Skin of body (tissue), 1 donor: ENCODE measurements at regions not wholly inside any gene's neighbourhood (a gene's known extent, or its start where the extent isn't known, plus 50 kb on each side); places are given as distances from the start of the nearest gene placed in this dataset.
"Not testable (repeated sequence)": the region's sequence is repeated elsewhere in the genome, so short reads cannot be mapped to it uniquely, and the experiment has no call there.

Experiments
- DNase-seq: peaks from one replicate; lab custom pipeline; 2025; lab: John Stamatoyannopoulos, UW

- no peak for DNase-seq
Observed at GRCh38 chr21:24561291-24561690, 1046.0 kb downstream of the MRPL39 start.

DNA sequence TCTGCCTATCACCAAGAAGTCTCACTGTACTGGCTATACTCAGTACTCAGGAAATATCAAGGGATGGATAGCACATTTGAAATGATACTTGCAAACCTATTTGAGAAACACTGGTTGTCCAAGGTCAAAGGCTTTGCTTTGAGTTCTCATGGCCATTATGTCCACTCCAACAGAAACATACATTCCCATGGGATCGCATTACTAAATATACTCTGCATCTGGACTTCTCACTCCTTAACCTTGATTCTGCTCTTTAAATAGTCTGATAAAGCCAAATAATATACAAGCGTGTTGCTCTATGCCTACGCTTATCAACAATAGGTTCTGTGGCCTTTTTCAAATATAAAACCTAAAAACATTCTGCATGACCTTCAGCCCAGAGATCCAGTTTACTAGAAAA is 1054.8 kb downstream of the MRPL39 start:
- DNase-seq, result no peak

GRCh38 chr21:24545807-24546361 is 1061.4 kb downstream of the MRPL39 start:
- no peak for DNase-seq

DNA sequence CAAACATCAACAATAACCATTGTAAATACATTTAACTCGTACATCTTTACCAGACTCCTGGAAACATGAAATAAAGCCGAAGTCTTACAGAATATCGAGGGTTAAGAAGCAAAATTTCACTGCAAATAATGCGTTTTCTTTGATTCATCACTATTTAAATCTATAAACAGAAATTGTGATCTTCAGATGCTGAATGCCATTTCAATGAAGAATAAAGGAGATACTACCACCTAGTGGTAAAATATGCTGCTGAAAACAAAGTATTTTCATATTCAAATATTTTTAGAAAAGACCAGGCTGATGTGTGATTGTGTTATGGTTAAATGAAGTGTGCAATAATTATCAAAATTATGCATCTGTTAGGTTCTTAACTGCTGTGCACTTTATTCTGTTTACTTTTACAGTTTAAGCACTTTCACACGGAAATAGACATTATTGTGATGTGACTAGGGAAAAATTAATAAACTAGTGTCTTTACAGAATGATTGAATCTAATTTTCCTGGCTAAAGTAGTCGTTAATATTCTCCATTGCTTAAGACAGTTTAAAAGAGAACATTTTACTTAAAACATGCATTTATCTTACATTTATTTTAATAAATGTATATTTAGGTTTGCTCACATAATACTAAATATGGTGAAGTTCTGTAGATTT is 1093.1 kb downstream of the MRPL39 start:
- peak; percentile 0 for DNase-seq

DNA sequence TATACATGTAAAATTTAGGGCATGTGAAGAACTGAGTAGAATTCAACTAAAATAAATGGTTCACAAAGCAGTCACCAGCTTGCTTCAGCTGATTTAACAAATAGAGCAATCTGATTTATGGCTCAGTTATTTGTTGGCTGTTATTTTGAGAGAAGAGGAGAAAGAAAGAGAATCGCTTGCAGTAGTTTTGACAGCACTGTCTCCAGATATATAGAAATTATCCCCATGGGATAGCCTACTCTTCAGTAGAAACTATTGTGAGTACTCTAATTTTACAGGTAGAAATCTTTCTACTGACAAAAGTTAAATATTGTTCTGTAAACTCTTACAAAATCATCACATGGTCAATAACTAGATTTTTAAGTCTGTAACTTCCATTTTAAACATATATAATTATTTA is 1098.2 kb downstream of the MRPL39 start:
- no peak for DNase-seq

DNA sequence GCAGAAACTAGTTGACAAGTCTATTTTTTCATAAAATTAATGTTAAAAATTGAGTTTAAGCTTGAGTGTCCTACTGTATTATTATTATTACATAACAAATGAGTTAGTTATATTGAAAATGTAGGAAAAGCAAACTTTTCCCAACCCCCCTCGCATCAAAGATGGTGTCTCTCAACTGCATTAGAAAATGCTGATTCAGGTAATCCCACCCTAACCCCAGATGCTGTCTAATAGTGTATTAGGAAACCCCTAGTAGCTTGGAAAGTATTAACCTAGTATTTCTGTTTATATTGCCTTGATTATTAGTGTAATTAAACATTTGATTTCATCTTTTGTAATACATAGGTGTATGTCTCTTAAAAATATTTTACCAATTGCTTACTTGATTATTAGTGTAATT is 1120.3 kb downstream of the MRPL39 start:
- no peak for DNase-seq

GRCh38 chr21:24483361-24483760 is 1123.9 kb downstream of the MRPL39 start:
- DNase-seq, result not testable (repeated sequence)

- DNase-seq, result no peak
Observed at GRCh38 chr21:24470852-24471251, 1136.4 kb downstream of the MRPL39 start.

GRCh38 chr21:24456358-24456757 is 1150.9 kb downstream of the MRPL39 start:
- no peak for DNase-seq

DNA sequence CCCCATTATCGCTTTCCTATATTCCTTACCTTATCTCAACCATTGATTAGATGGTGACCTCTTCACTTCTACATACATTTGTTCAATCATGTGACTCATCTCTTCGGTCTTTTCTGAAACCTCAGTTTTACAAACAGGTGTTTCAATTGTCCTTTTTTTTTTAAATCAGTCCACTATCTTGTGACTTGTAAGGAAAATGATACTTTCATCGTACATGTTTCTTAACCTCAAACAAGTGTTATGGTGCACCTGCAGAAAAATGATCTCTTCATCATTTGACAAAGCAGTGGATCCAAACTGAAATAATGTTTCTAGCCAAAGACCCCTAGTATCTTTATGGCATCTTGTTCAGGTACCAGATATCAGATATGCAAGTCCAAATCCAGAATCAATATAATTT is 1157.2 kb downstream of the MRPL39 start:
- no peak for DNase-seq

GRCh38 chr21:24445517-24445916 is 1161.8 kb downstream of the MRPL39 start:
- no peak for DNase-seq

DNA sequence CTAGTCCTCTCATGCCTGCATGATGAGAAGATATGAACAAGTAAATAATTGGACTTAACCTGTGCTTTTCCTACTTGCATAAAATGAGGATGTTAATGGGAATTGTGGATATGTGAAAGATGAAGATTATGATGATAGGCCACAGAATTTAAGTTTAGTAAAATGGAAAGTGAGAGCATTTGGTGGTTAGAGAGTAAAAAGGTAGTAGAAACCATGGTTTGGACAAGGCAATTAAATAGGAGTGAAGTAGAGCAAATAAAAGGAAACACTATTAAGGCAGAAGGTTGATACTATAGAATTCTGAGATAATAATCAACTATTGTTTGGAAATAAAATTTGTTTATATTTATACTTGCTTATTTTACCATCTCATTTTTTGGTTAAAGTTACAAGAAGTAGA is 1162.5 kb downstream of the MRPL39 start:
- no peak for DNase-seq

- no peak for DNase-seq
Observed at GRCh38 chr21:24436236-24436635, 1171.0 kb downstream of the MRPL39 start.

- DNase-seq, result no peak
Observed at GRCh38 chr21:24428591-24429199, 1178.6 kb downstream of the MRPL39 start.

GRCh38 chr21:24424776-24425175 is 1182.5 kb downstream of the MRPL39 start:
- no peak for DNase-seq

DNA sequence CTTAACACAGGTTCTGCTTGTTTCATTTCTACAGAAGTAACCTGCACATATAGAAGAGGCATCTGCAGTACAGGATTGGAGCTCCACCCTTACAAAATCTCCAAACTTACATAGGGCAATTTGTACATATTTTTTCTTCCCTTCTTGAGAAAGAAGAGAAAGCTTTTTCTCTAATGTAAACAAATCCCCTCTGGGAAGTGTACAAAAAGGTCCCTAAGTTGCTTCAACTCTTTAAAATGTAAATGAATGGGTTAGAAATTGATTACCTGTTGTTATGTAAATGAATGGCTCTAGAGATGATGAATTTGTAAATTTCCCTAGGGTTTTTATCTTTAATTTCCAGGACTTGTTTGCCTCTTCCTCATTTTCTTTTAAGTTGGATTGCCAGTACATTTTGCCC is 1183.7 kb downstream of the MRPL39 start:
- no peak for DNase-seq

GRCh38 chr21:24420689-24421088 is 1186.6 kb downstream of the MRPL39 start:
- no peak for DNase-seq

DNA sequence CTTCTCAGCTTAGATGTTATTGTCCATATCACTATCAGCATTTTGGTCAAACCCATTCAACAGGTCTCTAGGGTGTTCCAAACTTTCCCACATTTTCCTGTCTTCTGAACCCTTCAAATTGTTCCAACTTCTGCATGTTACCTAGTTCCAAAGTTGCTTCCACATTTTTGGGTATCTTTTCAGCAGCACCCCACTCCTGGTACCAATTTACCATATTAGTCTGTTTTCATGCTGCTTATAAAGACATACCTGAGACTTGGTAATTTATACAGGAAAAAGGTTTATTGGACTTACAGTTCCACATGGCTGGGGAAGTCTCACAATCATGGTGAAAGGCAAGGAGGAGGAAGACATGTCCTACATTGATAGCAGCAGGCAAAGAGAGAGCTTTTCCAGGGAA is 1187.6 kb downstream of the MRPL39 start:
- not testable (repeated sequence) for DNase-seq

DNA sequence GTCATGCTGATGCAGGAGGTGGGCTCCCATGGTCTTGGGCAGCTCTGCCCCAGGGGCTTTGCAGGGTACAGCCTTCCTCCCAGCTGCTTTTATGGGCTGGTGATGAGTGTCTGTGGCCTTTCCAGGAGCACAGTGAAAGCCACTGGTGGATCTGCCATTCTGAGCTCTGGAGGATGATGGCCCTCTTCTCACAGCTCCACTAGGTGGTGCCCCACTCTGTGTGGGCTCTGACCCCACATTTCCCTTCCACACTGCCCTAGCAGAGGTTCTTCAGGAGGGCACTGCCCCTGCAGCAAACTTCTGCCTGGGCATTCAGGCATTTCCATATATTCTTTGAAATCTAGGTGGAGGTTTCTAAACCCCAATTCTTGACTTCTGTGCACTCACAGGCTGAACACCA is 1188.6 kb downstream of the MRPL39 start:
- no peak for DNase-seq

DNA sequence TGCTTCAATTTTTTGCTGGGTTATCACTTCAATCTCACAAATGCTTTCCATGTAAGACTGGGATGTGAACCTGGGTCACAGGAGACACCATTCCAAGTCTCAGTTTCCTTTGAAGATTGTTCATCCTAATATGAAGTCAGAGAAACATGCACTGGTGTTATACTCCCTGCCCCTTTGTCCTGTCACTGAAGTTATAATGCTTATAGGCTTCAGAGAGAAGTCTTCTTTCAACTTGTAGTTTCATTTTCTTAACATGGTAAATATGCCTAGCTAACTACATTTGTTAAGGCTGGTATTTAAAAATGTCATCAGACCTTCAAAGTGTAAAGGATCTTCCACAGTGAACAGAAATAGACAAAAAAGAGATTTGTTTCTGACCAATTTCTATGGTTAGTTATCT is 1195.9 kb downstream of the MRPL39 start:
- DNase-seq, result no peak

- DNase-seq, result no peak
Observed at GRCh38 chr21:24403221-24403620, 1204.1 kb downstream of the MRPL39 start.

DNA sequence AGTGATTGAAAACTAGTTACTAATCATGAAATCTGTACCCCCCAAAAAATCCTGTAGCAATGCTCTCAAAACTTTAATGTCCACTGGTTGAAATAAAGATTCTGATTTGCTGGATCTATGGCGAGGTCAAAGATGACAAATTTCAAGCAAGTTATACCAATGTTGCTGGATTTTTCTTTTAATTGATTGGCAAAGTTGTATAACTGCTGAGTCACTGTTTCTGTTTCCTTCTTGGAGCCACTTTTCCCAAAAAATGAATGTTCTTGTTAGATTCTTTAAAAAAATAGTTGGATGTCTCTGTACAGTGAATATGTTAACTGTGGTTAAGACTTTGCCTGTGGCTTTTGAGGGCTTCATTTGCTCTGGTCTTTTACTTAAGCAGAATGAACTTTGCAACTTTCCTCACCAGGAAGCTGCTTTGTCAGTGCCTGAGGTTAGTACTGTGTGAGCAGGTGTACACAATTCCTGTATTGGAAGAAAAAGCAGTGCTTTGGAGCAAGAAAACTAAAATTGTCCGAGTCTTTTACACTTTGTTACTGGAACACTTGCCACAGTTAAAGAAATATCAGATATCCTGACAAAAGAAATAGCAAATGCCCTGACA is 1211.9 kb downstream of the MRPL39 start:
- DNase-seq, result no peak

GRCh38 chr21:24375201-24375600 is 1232.1 kb downstream of the MRPL39 start:
- DNase-seq, result no peak
